GM18505 (cell line): ENCODE measurements at regions not wholly inside any gene's neighbourhood (a gene's known extent, or its start where the extent isn't known, plus 50 kb on each side); places are given as distances from the start of the nearest gene placed in this dataset.

Source experiments
- ATAC-seq: cut with Tn5 transposase; IDR thresholded peaks from one replicate; pipeline ENCODE4 v1.9.1; 2021; ENCODE audit not compliant: unreplicated experiment
- POLR2A ChIP-seq: IDR thresholded peaks from 4 replicates; pipeline ENCODE4 v1.6.1; 2011; ENCODE audit warnings: borderline replicate concordance; ENCODE audit not compliant: insufficient read depth, insufficient read length; ENCODE audit errors: extremely low read depth

GRCh38 chr18:45350404-45351156, 264.7 kb upstream of the SLC14A2 start:
- no peak for TF ChIP-seq POLR2A

DNA sequence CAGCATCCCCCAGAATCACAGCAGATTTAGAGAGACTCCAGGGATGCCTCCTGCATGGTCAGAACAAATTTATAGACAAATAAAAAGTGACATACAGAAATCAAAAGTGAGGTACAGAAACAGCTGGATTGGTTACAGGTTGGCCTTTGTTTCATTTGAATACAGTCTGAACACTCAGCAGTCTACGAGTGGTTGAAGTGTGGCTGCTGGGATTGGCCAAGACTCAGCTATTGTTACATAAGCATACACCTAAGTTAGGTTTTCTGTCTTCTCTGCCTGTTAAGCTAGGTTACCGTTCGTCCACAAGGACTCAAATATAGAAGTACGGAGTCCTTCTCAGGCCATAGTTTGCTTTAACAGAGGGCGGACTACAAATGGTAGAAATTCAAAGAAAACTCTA, 262.4 kb upstream of the SLC14A2 start:
- ATAC-seq, result no peak
- TF ChIP-seq POLR2A, result no peak

More at GRCh38 chr18:45350404-45351156, 264.7 kb upstream of the SLC14A2 start:
- ATAC-seq, result no peak

DNA sequence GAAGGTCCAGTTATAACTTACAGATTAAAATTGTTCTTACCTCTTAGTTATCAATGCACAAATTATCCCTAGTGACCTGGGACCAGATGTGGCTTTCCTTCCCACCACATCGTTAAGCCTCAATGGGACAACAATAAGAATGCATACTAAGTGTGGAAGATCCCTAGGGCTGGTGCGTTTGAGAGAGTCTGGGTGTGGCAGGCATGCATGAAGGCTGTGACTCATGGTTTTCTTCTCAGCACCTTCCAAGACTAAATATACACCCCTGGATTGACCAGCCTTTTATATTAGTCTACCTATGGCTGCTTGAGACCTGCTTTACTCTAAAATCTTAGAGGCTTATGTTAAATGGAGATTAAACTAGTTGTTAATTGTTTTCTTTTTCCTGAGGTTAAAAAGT, 261.7 kb upstream of the SLC14A2 start:
- TF ChIP-seq POLR2A, result no peak
- no peak for ATAC-seq

DNA sequence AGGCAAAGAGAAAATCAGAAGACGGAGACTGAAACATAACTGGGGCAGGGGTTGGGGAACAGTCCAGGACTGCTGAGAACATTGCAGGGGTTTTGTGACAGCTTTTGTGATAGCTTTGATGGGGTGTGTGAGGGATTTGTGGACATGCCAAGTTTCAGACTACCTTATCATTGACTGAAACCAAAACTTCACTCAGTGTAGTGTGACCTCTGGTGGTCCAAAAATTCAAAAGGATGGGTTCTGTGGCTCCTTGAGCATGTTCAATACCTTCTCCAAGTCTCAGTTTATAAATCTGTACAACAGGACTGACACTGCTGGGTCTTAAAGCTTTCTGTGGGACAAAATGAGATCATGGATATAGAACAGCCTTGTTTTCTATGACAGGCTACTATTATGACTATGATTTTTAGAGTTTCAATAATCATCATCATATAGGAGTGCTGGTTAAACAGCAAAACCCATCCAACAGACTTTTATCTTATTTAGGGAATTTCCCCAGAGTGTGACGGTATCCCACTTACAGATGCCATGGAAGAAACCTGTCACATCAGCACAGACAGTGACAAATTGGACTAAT, 259.2 kb upstream of the SLC14A2 start:
- ATAC-seq, result no peak
- no peak for TF ChIP-seq POLR2A

DNA sequence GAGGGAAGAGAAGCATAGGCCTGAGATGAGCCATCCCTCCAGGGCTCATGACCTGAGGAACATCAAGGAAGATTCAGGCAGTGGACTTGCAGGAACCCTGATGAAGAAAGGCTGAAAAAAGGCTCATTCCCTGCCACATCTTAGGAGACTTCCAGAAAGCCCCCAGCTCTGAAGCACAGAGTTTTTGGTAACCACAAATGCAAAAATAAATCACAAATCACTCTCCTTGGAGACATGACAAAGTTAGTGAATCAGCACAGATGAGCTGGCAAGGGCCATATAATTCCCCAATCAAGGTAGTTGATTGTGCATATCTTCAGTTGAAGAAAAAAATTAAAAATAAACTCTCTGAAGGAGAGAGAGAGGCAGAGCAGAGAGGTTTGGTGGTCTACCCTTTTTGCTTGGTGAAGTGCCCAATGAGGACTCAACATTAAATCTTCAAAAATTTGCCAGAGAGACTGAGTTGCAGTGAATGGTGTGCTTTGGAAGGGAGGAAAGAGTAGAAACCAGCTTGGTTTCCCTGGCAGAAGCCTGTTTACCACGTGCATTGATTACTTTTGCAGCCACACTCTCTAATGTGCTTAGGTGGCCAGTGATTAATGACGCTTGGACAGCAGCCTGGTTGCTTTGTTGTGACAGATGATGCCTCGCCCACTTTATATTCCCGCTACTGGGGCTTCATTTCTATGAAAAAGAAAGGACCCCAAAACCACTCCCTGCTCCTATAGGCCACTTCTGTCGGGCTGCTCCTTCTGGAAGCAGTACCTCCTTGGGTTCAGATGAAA, 257.4 kb upstream of the SLC14A2 start:
- no peak for TF ChIP-seq POLR2A
- no peak for ATAC-seq

- no peak for ATAC-seq
- no peak for TF ChIP-seq POLR2A
Measured at GRCh38 chr18:45359275-45360009, 255.8 kb upstream of the SLC14A2 start.

DNA sequence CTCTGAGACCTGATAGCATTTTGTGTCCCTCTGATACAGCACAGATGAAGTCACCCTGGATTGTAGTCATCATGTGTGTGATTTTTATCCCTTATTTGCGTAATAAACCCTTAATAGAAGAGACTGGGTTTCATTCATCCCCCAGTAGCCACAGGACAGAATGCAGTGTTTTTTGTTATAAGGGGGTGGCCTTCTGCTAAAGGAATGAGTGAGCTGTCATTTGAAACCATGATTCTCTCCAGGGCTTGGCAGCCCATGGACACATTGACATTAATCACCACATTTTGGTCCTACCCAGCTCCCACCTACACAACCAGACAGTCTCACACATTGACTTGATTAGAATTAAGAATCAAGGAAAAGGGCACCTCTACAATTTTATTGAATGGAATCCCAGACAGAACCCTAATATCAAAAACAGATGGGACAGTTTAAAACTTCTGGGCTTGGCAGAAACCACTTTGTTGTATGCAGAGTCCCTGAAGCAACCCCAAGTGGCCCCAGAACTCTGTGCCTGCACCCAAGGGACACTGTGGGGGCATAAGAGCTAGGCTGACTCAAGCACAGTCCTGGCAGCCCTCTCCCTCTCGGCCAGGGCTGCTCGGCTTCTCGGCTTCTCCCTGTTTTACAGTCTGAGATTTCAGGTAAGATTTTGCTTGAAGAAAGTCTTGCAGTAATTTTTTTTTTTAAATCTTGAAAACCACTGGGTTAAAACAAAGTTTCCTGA, 254.0 kb upstream of the SLC14A2 start:
- TF ChIP-seq POLR2A, result no peak
- ATAC-seq, result no peak

GRCh38 chr18:45363196-45363595, 252.1 kb upstream of the SLC14A2 start:
- no peak for ATAC-seq

GRCh38 chr18:45365835-45366234, 249.4 kb upstream of the SLC14A2 start:
- no peak for TF ChIP-seq POLR2A
- ATAC-seq, result no peak

More at GRCh38 chr18:45363196-45363595, 252.1 kb upstream of the SLC14A2 start:
- no peak for TF ChIP-seq POLR2A

- no peak for TF ChIP-seq POLR2A
Measured at GRCh38 chr18:45370255-45371010, 244.8 kb upstream of the SLC14A2 start.

GRCh38 chr18:45373286-45373880, 241.9 kb upstream of the SLC14A2 start:
- no peak for ATAC-seq
- no peak for TF ChIP-seq POLR2A

More at GRCh38 chr18:45370255-45371010, 244.8 kb upstream of the SLC14A2 start:
- ATAC-seq, result no peak

DNA sequence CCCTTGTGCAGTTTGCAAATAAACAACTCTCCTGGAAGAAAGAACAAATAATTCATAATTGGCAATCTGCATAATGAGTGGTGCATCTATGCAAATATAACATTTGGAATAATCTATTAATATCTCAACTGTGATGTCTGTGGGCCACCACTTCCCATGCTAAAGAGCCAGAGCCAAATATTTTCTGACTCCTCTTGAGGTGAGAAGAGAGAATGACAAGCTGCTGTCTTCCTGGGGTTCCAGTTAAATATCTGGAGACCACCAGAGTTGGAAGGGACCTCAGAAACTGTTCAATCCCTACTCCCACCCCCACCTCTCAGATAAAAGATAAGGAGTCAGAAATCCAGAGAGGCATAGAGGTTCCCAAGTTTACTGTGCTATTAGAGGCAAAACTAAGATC, 241.0 kb upstream of the SLC14A2 start:
- no peak for ATAC-seq
- no peak for TF ChIP-seq POLR2A
